CD14-positive monocyte (primary cell): ENCODE measurements at regions not wholly inside any gene's neighbourhood (a gene's known extent, or its start where the extent isn't known, plus 50 kb on each side); places are given as distances from the start of the nearest gene placed in this dataset.

Experiments used
- DNase-seq, 3 donors: peaks; one replicate each; pipeline ENCODE4 v3.0.0-alpha.2; 2011 to 2022
- H2AFZ ChIP-seq: 2 replicates; pipeline ENCODE4 v1.6.0; 2012; ENCODE audit warnings: mild to moderate bottlenecking, low read depth, low read length, inconsistent platforms; ENCODE audit not compliant: insufficient read depth, poor library complexity, severe bottlenecking
- H3K27ac ChIP-seq, 2 donors: 1 replicate in 1 of 2; 2 replicates in 1 of 2; pipeline ENCODE4 v1.5.1; 2012 to 2013; ENCODE audit warnings: low read length in 2 of 2, control low read depth in 1 of 2, inconsistent platforms in 1 of 2, low read depth in 1 of 2, mild to moderate bottlenecking in 1 of 2
- H3K27me3 ChIP-seq, 2 donors: one replicate each; pipeline versions ENCODE4 v1.6.0 to v1.6.1; 2011 to 2013; ENCODE audit warnings: low read length in 2 of 2; ENCODE audit not compliant: control insufficient read depth in 2 of 2, insufficient read depth in 2 of 2
- H3K36me3 ChIP-seq, 2 donors: replicated peaks in 1 of 2; 1 replicate in 1 of 2; 2 replicates in 1 of 2; pipeline versions ENCODE4 v1.5.1 to v1.6.1; 2012 to 2013; ENCODE audit warnings: low read length in 2 of 2, control low read depth in 1 of 2, inconsistent platforms in 1 of 2, mild to moderate bottlenecking in 1 of 2; ENCODE audit not compliant: insufficient read depth in 2 of 2, control insufficient read depth in 1 of 2
- H3K4me1 ChIP-seq, 2 donors: 1 replicate in 1 of 2; 2 replicates in 1 of 2; pipeline versions ENCODE4 v1.5.1 to v1.6.1; 2012 to 2013; ENCODE audit warnings: low read length in 2 of 2, control low read depth in 1 of 2, inconsistent platforms in 1 of 2, mild to moderate bottlenecking in 1 of 2, moderate library complexity in 1 of 2; ENCODE audit not compliant: insufficient read depth in 2 of 2, control insufficient read depth in 1 of 2
- H3K4me2 ChIP-seq: replicated peaks from 2 replicates; pipeline ENCODE3; 2012; ENCODE audit warnings: low read length, moderate library complexity, mild to moderate bottlenecking; ENCODE audit not compliant: poor library complexity, severe bottlenecking; ENCODE audit errors: extremely low read depth
- H3K4me3 ChIP-seq, 3 experiments: fragments of 200-600 bp in 1 of 3; sonication (generic) in 1 of 3; replicated peaks in 1 of 3; 1 replicate in 2 of 3; 2 replicates in 1 of 3; pipeline ENCODE4 v1.5.1; 2011 to 2013; ENCODE audit warnings: low read length in 3 of 3, mild to moderate bottlenecking in 3 of 3, control low read depth in 2 of 3, low read depth in 2 of 3, inconsistent platforms in 1 of 3, moderate library complexity in 1 of 3
- H3K79me2 ChIP-seq: 2 replicates; pipeline ENCODE4 v1.6.0; 2012; ENCODE audit warnings: mild to moderate bottlenecking, control low read depth, inconsistent platforms, low read length, moderate library complexity; ENCODE audit not compliant: insufficient read depth
- H3K9ac ChIP-seq: 2 replicates; pipeline ENCODE4 v1.6.0; 2017; ENCODE audit warnings: low read length, mild to moderate bottlenecking; ENCODE audit not compliant: insufficient read depth, poor library complexity, severe bottlenecking
- H3K9me3 ChIP-seq, 2 donors: replicated peaks in 1 of 2; 1 replicate in 1 of 2; 2 replicates in 1 of 2; pipeline versions ENCODE4 v1.5.1 to v1.6.1; 2012 to 2013; ENCODE audit warnings: low read length in 2 of 2, control low read depth in 1 of 2; ENCODE audit not compliant: control insufficient read depth in 1 of 2, insufficient read depth in 1 of 2
- H4K20me1 ChIP-seq: 2 replicates; pipeline ENCODE4 v1.6.0; 2012; ENCODE audit warnings: mild to moderate bottlenecking, low read length, control low read depth, moderate library complexity; ENCODE audit not compliant: insufficient read depth
- H3K27ac Mint-ChIP-seq, 7 donors: one replicate each; pipeline ENCODE4 v1.8.0; 2020; ENCODE audit warnings: mild to moderate bottlenecking in 7 of 7, mixed read lengths in 7 of 7, moderate library complexity in 6 of 7, inconsistent platforms in 2 of 7
- H3K27me3 Mint-ChIP-seq, 3 donors: one replicate each; pipeline ENCODE4 v1.8.0; 2021 to 2022; ENCODE audit warnings: low read depth in 3 of 3, mild to moderate bottlenecking in 3 of 3, mixed read lengths in 3 of 3, moderate library complexity in 3 of 3, inconsistent platforms in 1 of 3
- H3K36me3 Mint-ChIP-seq, 2 donors: one replicate each; pipeline ENCODE4 v1.8.0; 2020; ENCODE audit warnings: mixed read lengths in 2 of 2, inconsistent platforms in 1 of 2, mild to moderate bottlenecking in 1 of 2
- H3K4me1 Mint-ChIP-seq: one replicate; pipeline ENCODE4 v1.8.0; 2020; ENCODE audit warnings: mild to moderate bottlenecking, mixed read lengths
- H3K4me3 Mint-ChIP-seq, 2 donors: one replicate each; pipeline ENCODE4 v1.8.0; 2020; ENCODE audit warnings: mild to moderate bottlenecking in 2 of 2, mixed read lengths in 2 of 2, moderate library complexity in 1 of 2
- H3K9me3 Mint-ChIP-seq, 7 donors: one replicate each; pipeline ENCODE4 v1.8.0; 2020 to 2022; ENCODE audit warnings: mixed read lengths in 7 of 7, mild to moderate bottlenecking in 6 of 7, moderate library complexity in 6 of 7, inconsistent platforms in 2 of 7
- CTCF ChIP-seq: fragments of 200-600 bp; IDR thresholded peaks from one replicate; pipeline ENCODE4 v1.8.0; 2022; ENCODE audit warnings: antibody characterized with exemption, mild to moderate bottlenecking
- WGBS: methylation state at CpG from one replicate; pipeline ENCODE4 v1.1.5; 2013; ENCODE audit warnings: missing lambda C conversion rate; ENCODE audit not compliant: insufficient coverage; 5-methylcytosine and 5-hydroxymethylcytosine counted together
- intact Hi-C, 2 donors: fragments of 100-400 bp; cut with micrococcal nuclease; formaldehyde crosslinking; loops; one replicate each; pipeline versions ENCODE4 v1.15.0 to v1.15.1; 2023

DNA sequence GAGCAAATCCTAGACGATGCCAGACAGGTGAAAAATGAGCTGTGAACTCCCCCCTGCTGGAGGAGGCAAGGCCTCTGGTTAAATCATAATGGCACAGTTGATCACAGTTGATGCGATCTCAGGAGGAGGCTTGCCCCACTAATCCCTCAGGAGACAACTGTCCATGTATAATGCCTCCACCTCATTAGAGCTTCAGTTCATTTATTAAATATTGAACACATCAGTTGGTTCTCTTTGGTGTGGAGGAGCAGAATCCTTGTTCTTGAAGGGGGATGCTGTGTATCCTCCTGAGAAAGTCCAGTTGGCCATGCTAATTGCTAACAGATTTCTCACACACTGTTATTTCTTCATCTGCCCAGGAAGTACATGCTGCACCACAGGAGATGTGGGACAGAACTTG is 290.5 kb downstream of the IGSF11 start:
- Histone ChIP-seq H3K9me3 (peaks cover 5 to 6% of the 10 kb centered on the region in 2 donors), H3K9ac (no peak overlapping the region), H3K27ac (no peak overlapping the region), H3K4me2 (no peak overlapping the region), H4K20me1 (no peaks in the 10 kb centered on the region), H3K4me3 (no peak overlapping the region), H2AFZ (no peak overlapping the region), H3K27me3 (no peaks in the 10 kb centered on the region), H3K4me1 (no peaks in the 10 kb centered on the region), H3K79me2 (no peaks in the 10 kb centered on the region), H3K36me3 (no peaks in the 10 kb centered on the region)
- no peak for DNase-seq
- no peak overlapping the region for H3K27ac Mint-ChIP-seq
- no peaks in the 10 kb centered on the region for H3K4me1 Mint-ChIP-seq
- WGBS = 75% methylated on average over 2 of the region's 2 CpGs
- no peak overlapping the region for H3K4me3 Mint-ChIP-seq
- H3K36me3 Mint-ChIP-seq = no peaks in the 10 kb centered on the region
- intact Hi-C loops = no loop called here
- peaks cover 4 to 10% (median 6%) of the 10 kb centered on the region in 7 donors for H3K9me3 Mint-ChIP-seq
- TF ChIP-seq CTCF = no peak
- peaks cover 0 to 2% (median 0%) of the 10 kb centered on the region in 3 donors for H3K27me3 Mint-ChIP-seq

DNA sequence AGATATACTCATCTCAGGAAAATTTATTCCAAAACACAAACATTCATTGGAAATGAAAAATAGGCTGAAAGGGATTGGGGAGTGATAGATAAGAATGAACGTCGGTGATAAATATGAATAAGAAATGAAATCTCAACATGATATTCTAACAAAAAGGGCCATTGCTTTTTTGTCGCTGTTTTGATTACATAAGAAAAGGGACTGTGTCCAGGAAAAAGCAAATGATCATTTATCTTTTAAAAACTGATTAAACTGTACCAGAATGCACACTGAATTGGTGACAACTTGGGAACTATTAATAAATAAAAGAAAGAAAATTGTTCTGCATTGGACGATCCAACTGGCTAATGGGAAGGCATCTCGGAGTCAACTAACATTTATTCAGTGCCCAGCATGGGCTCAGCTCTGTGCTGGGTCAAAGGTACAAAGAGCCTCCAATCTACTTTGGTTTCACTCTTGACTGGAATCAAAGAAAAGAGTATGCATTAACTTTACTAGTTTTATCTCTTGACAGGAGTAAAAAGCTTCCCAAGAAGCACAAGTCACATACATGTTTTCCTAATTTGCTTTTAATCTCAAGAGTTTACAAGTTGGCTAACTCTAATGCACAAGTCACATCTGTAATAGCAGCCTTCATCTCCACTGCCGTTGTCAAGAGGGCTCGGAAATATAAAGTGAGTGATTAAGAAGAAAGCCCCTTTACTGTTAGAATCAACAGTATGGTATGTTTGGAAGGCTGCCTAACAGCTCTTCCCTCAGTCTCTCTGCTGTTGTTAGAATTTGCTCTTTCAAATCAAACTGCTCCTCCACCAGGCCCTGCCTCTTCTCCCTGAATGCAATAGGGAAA is 280.0 kb downstream of the IGSF11 start:
- Histone ChIP-seq H2AFZ (no peak overlapping the region), H3K27me3 (no peaks in the 10 kb centered on the region), H3K4me1 (no peaks in the 10 kb centered on the region), H3K27ac (no peak overlapping the region), H3K36me3 (no peaks in the 10 kb centered on the region), H3K4me3 (no peak overlapping the region), H3K9ac (no peak overlapping the region), H4K20me1 (no peaks in the 10 kb centered on the region), H3K79me2 (no peaks in the 10 kb centered on the region), H3K4me2 (no peak overlapping the region), H3K9me3 (peaks cover 0 to 7% of the 10 kb centered on the region in 2 donors)
- no peak for TF ChIP-seq CTCF
- 92% methylated on average over 2 of the region's 7 CpGs for whole genome bisulfite sequencing
- H3K4me1 Mint-ChIP-seq = no peaks in the 10 kb centered on the region
- intact Hi-C loops = no loop called here
- peaks cover 0 to 6% (median under 1%) of the 10 kb centered on the region in 7 donors for H3K9me3 Mint-ChIP-seq
- H3K27ac Mint-ChIP-seq = no peak overlapping the region
- H3K36me3 Mint-ChIP-seq = no peaks in the 10 kb centered on the region
- peaks cover 0 to 4% (median 0%) of the 10 kb centered on the region in 3 donors for H3K27me3 Mint-ChIP-seq
- H3K4me3 Mint-ChIP-seq = no peak overlapping the region
- DNase-seq = no peak
